Stimulated activated naive CD8-positive, alpha-beta T cell treated with anti-CD3 and anti-CD28 coated beads, Interleukin-15, amount 100 ng/mL, for 72 hours (primary cell): ENCODE measurements at regions not wholly inside any gene's neighbourhood (a gene's known extent, or its start where the extent isn't known, plus 50 kb on each side); places are given as distances from the start of the nearest gene placed in this dataset.
"Not testable (repeated sequence)": the region's sequence is repeated elsewhere in the genome, so short reads cannot be mapped to it uniquely, and the experiment has no call there.

ENCODE experiments used
- ATAC-seq: fragments of 150-1000 bp; cut with Tn5 transposase; 2 replicates; pipeline ENCODE4 v1.10.0; 2021; ENCODE audit warnings: mild to moderate bottlenecking, moderate library complexity
- DNase-seq, 2 donors: peaks; one replicate each; pipeline ENCODE4 v3.0.0; 2021 to 2022
- H3K27ac Mint-ChIP-seq, 2 donors: one replicate each; pipeline ENCODE4 v1.8.0; 2022; ENCODE audit warnings: mild to moderate bottlenecking in 2 of 2, mixed read lengths in 2 of 2, moderate library complexity in 2 of 2
- H3K27me3 Mint-ChIP-seq: one replicate; pipeline ENCODE4 v1.8.0; 2022; ENCODE audit warnings: mixed read lengths
- H3K4me1 Mint-ChIP-seq: one replicate; pipeline ENCODE4 v1.8.0; 2022; ENCODE audit warnings: mild to moderate bottlenecking, mixed read lengths
- H3K4me3 Mint-ChIP-seq, 2 donors: one replicate each; pipeline ENCODE4 v1.8.0; 2022; ENCODE audit warnings: mild to moderate bottlenecking in 2 of 2, mixed read lengths in 2 of 2, moderate library complexity in 1 of 2
- H3K9me3 Mint-ChIP-seq, 2 donors: one replicate each; pipeline ENCODE4 v1.8.0; 2022; ENCODE audit warnings: mixed read lengths in 2 of 2

- not testable (repeated sequence) for H3K9me3 Mint-ChIP-seq, H3K27ac Mint-ChIP-seq, DNase-seq, H3K4me3 Mint-ChIP-seq, ATAC-seq, H3K4me1 Mint-ChIP-seq
- H3K27me3 Mint-ChIP-seq: peaks cover 26% of the 10 kb centered on the region
Measured at GRCh38 chr10:47590956-47591355, 67.5 kb upstream of the AGAP9 start.

- H3K9me3 Mint-ChIP-seq, H3K4me1 Mint-ChIP-seq, ATAC-seq, DNase-seq, H3K27ac Mint-ChIP-seq, H3K4me3 Mint-ChIP-seq: not testable (repeated sequence)
- H3K27me3 Mint-ChIP-seq: peaks cover 25% of the 10 kb centered on the region
Measured at GRCh38 chr10:47590534-47590933, 67.1 kb upstream of the AGAP9 start.

GRCh38 chr10:47582051-47582450, 58.6 kb upstream of the AGAP9 start:
- not testable (repeated sequence) for H3K4me3 Mint-ChIP-seq, H3K27ac Mint-ChIP-seq, DNase-seq, H3K27me3 Mint-ChIP-seq, H3K9me3 Mint-ChIP-seq, H3K4me1 Mint-ChIP-seq, ATAC-seq

- H3K27me3 Mint-ChIP-seq, H3K4me1 Mint-ChIP-seq, DNase-seq, H3K27ac Mint-ChIP-seq, H3K4me3 Mint-ChIP-seq, H3K9me3 Mint-ChIP-seq, ATAC-seq: not testable (repeated sequence)
Measured at GRCh38 chr10:47580063-47580462, 56.6 kb upstream of the AGAP9 start.

GRCh38 chr10:47578547-47578946, 55.1 kb upstream of the AGAP9 start:
- H3K4me3 Mint-ChIP-seq, ATAC-seq, H3K9me3 Mint-ChIP-seq, H3K4me1 Mint-ChIP-seq, H3K27me3 Mint-ChIP-seq, H3K27ac Mint-ChIP-seq, DNase-seq: not testable (repeated sequence)
